HCT116 (cell line): ENCODE measurements at regions not wholly inside any gene's neighbourhood (a gene's known extent, or its start where the extent isn't known, plus 50 kb on each side); places are given as distances from the start of the nearest gene placed in this dataset.

ENCODE experiments used
- ATAC-seq: fragments of 200-7000 bp; cut with Tn5 transposase; 2 replicates; pipeline ENCODE4 v1.9.1; 2020; ENCODE audit warnings: mild to moderate bottlenecking, moderate library complexity
- BruUV-seq: library from RNA; stranded (reverse); fragments of 400-500 nt; replicated peaks from 2 replicates; lab custom pipeline; 2021; lab: Mats Ljungman, UMichigan
- CTCF ChIA-PET: fragments of 300-600 bp; sonication (Branson Sonifier 250); formaldehyde crosslinking; loops from one replicate; lab custom pipeline; 2021; ENCODE audit warnings: antibody characterized with exemption; lab: Charles Lee
- POLR2A ChIA-PET: fragments of 300-600, 350-600 bp; sonication (Branson Sonifier 250); formaldehyde crosslinking; loops from one replicate; lab custom pipeline; 2021; ENCODE audit warnings: antibody characterized with exemption; lab: Charles Lee
- RAD21 ChIA-PET, 2 experiments: fragments of 300-600 bp; sonication (Branson Sonifier 250); formaldehyde crosslinking; loops; one replicate each; lab custom pipeline; 2023; ENCODE audit warnings: low total read pairs in 2 of 2; ENCODE audit not compliant: uncharacterized antibody in 2 of 2, unreplicated experiment in 2 of 2, low non-redundant PET in 1 of 2; lab: Charles Lee
- DNase-seq: peaks from one replicate; pipeline ENCODE4 v3.0.0-alpha.2; 2010; ENCODE audit warnings: low read depth, low spot score
- H2AFZ ChIP-seq: fragments of 200-600 bp; shearing (Covaris generic), sonication (generic); 2 replicates; pipeline ENCODE4 v1.6.1; 2017; ENCODE audit warnings: low read depth, mixed run types, mixed read lengths, antibody characterized with exemption, low read length; ENCODE audit not compliant: poor library complexity, severe bottlenecking
- H3K27ac ChIP-seq: 2 replicates; pipeline ENCODE4 v1.5.1; 2012; ENCODE audit warnings: low read depth, low read length
- H3K27me3 ChIP-seq: fragments of 200-600 bp; sonication (generic); 2 replicates; pipeline ENCODE4 v1.6.1; 2016; ENCODE audit warnings: mixed run types, low read length, mixed read lengths; ENCODE audit not compliant: insufficient read depth
- H3K36me3 ChIP-seq, 2 experiments: fragments of 200-500 bp in 1 of 2; fragments of 200-600 bp in 1 of 2; sonication (Bioruptor generic) in 1 of 2; sonication (generic) in 1 of 2; 2 replicates each; pipeline versions ENCODE4 v1.5.1 to v1.6.1; 2014 to 2016; ENCODE audit warnings: low read length in 2 of 2, inconsistent platforms in 1 of 2, mixed read lengths in 1 of 2, mixed run types in 1 of 2; ENCODE audit not compliant: insufficient read depth in 2 of 2, control insufficient read depth in 1 of 2
- H3K4me1 ChIP-seq, 2 experiments: fragments of 200-600 bp in 1 of 2; sonication (generic) in 1 of 2; 2 replicates each; pipeline versions ENCODE4 v1.5.1 to v1.6.1; 2012 to 2017; ENCODE audit warnings: low read length in 2 of 2, inconsistent platforms in 1 of 2, mild to moderate bottlenecking in 1 of 2, mixed read lengths in 1 of 2, mixed run types in 1 of 2, moderate library complexity in 1 of 2; ENCODE audit not compliant: insufficient read depth in 2 of 2, control insufficient read depth in 1 of 2
- H3K4me2 ChIP-seq: fragments of 200-600 bp; sonication (generic); 2 replicates; pipeline ENCODE4 v1.6.1; 2017; ENCODE audit warnings: mixed run types, low read length, mixed read lengths
- H3K4me3 ChIP-seq, 2 experiments: fragments of 200-600 bp in 1 of 2; sonication (generic) in 1 of 2; replicated peaks in 1 of 2; 2 replicates each; pipeline ENCODE4 v1.5.1; 2011 to 2016; ENCODE audit warnings: low read length in 2 of 2, control low read depth in 1 of 2, low read depth in 1 of 2, mild to moderate bottlenecking in 1 of 2, mixed read lengths in 1 of 2, mixed run types in 1 of 2
- H3K79me2 ChIP-seq: fragments of 200-600 bp; sonication (generic); 2 replicates; pipeline ENCODE4 v1.6.1; 2017; ENCODE audit warnings: mild to moderate bottlenecking, mixed run types, low read length, moderate library complexity, mixed read lengths; ENCODE audit not compliant: insufficient read depth
- H3K9ac ChIP-seq: fragments of 200-600 bp; sonication (generic); 2 replicates; pipeline ENCODE4 v1.6.1; 2016; ENCODE audit warnings: low read length, mixed read lengths
- H3K9me2 ChIP-seq: fragments of 200-600 bp; sonication (generic), shearing (Covaris generic); 2 replicates; pipeline ENCODE4 v1.6.1; 2017; ENCODE audit warnings: mixed run types, mild to moderate bottlenecking, moderate library complexity; ENCODE audit not compliant: insufficient read depth
- H3K9me3 ChIP-seq, 2 experiments: fragments of 200-500 bp in 1 of 2; fragments of 200-600 bp in 1 of 2; sonication (Bioruptor generic) in 1 of 2; sonication (generic) in 1 of 2; 2 replicates each; pipeline ENCODE4 v1.6.1; 2014 to 2017; ENCODE audit warnings: low read length in 2 of 2, mixed read lengths in 2 of 2, inconsistent platforms in 1 of 2, low read depth in 1 of 2, mild to moderate bottlenecking in 1 of 2, mixed run types in 1 of 2, moderate library complexity in 1 of 2; ENCODE audit not compliant: control insufficient read depth in 1 of 2, insufficient read depth in 1 of 2
- H4K20me1 ChIP-seq: fragments of 200-600 bp; sonication (generic), shearing (Covaris generic); 2 replicates; pipeline ENCODE4 v1.6.1; 2017; ENCODE audit warnings: mixed run types, mild to moderate bottlenecking, moderate library complexity; ENCODE audit not compliant: insufficient read depth
- CBX3 ChIP-seq: IDR thresholded peaks from 2 replicates; pipeline ENCODE4 v1.6.1; 2012; ENCODE audit warnings: low read depth
- CTCF ChIP-seq, 3 experiments: fragments of 200-600 bp in 1 of 3; sonication (generic) in 1 of 3; IDR thresholded peaks in 2 of 3; conservative IDR thresholded peaks in 1 of 3; 2 replicates each; pipeline ENCODE4 v1.5.1; 2012 to 2017; ENCODE audit warnings: low read depth in 2 of 3, low read length in 2 of 3, antibody characterized with exemption in 1 of 3, borderline replicate concordance in 1 of 3, control low read depth in 1 of 3, mild to moderate bottlenecking in 1 of 3, mixed read lengths in 1 of 3, mixed run types in 1 of 3, moderate library complexity in 1 of 3; ENCODE audit not compliant: insufficient read depth in 1 of 3
- EZH2 ChIP-seq: fragments of 200-600 bp; sonication (generic); IDR thresholded peaks from 2 replicates; pipeline ENCODE4 v1.6.1; 2017; ENCODE audit warnings: antibody characterized with exemption, mixed run types
- FOSL1 ChIP-seq: IDR thresholded peaks from 2 replicates; pipeline ENCODE4 v1.6.1; 2012; ENCODE audit warnings: low read depth
- JUND ChIP-seq: IDR thresholded peaks from 2 replicates; pipeline ENCODE4 v1.6.1; 2012
- RAD21 ChIP-seq: IDR thresholded peaks from 2 replicates; pipeline ENCODE4 v1.6.1; 2012; ENCODE audit warnings: low read depth, mild to moderate bottlenecking
- SP1 ChIP-seq: IDR thresholded peaks from 2 replicates; pipeline ENCODE4 v1.6.1; 2012; ENCODE audit warnings: low read depth
- ZFX ChIP-seq: fragments of 450-650 bp; IDR thresholded peaks from 2 replicates; pipeline ENCODE4 v1.6.1; 2017
- ZNF274 ChIP-seq: fragments of 200-500 bp; sonication (Bioruptor generic); IDR thresholded peaks from 2 replicates; pipeline ENCODE4 v1.6.1; 2014; ENCODE audit warnings: mild to moderate bottlenecking, low read depth, low read length, inconsistent platforms
- intact Hi-C: fragments of 100-400 bp; cut with micrococcal nuclease; formaldehyde crosslinking; loops from 2 replicates; pipeline ENCODE4 v1.10.0; 2022

GRCh38 chr2:220687231-220687843 lies 884.8 kb downstream of the EPHA4 start:
- DNase-seq: peak; percentile 44
- H3K27ac ChIP-seq: no peak overlapping the region
- TF ChIP-seq SP1: no peak
- TF ChIP-seq ZNF274: no peak
- no peak for TF ChIP-seq ZFX
- no peak for TF ChIP-seq EZH2
- no peak for TF ChIP-seq CBX3
- TF ChIP-seq FOSL1: no peak
- TF ChIP-seq CTCF (IDR thresholded peaks at IDR 0.05 in 2 of 3, conservative IDR thresholded peaks at IDR 0.05 in 1 of 3; ENCODE audit: borderline replicate concordance in 1 of 3, insufficient read depth in 1 of 3, low read depth in 2 of 3, low read length in 2 of 3): peak; percentile 61 to 89 (median 84); a peak in 5 of 6 replicates
- no peak for TF ChIP-seq JUND
- TF ChIP-seq RAD21: peak; percentile 85
- TF ChIP-seq, all 23 proteins: peak for 2
- intact Hi-C loops: loop anchor here (1.0 to 5.0 kb wide), 3 partner anchors 413 to 1280 kb away; no protein-coding TSS in a partner anchor
- peak; percentile 97 for ATAC-seq
- Histone ChIP-seq H3K4me3 (no peak overlapping the region), H3K9ac (no peak overlapping the region), H2AFZ (peak overlapping the region; percentile 36), H3K79me2 (no peaks in the 10 kb centered on the region), H3K27me3 (no peaks in the 10 kb centered on the region), H3K9me2 (no peaks in the 10 kb centered on the region), H3K4me2 (no peak overlapping the region), H3K36me3 (no peaks in the 10 kb centered on the region), H4K20me1 (no peaks in the 10 kb centered on the region), H3K9me3 (no peaks in the 10 kb centered on the region), H3K4me1 (no peaks in the 10 kb centered on the region)
- no TSS peak for BruUV-seq
- ChIA-PET CTCF (no interaction called here), POLR2A (no interaction called here), RAD21 (no interaction called here)
